IMR-90 (cell line): ENCODE measurements at regions not wholly inside any gene's neighbourhood (a gene's known extent, or its start where the extent isn't known, plus 50 kb on each side); places are given as distances from the start of the nearest gene placed in this dataset.

Experiments
- ATAC-seq: fragments of 200-7000 bp; cut with Tn5 transposase; 2 replicates; pipeline ENCODE4 v1.9.1; 2020; ENCODE audit warnings: low read depth, mild to moderate bottlenecking, moderate library complexity
- BruUV-seq: library from RNA; stranded (reverse); fragments of 400-500 nt; replicated peaks from 2 replicates; lab custom pipeline; 2021; lab: Mats Ljungman, UMichigan
- CTCF ChIA-PET: fragments of 300-600 bp; formaldehyde crosslinking; extraction: SDS; loops from one replicate; lab custom pipeline; 2021; ENCODE audit warnings: antibody characterized with exemption; lab: Yijun Ruan, JAX
- POLR2A ChIA-PET: fragments of 300-600 bp; sonication (Branson Sonifier 250); formaldehyde crosslinking; loops from one replicate; lab custom pipeline; 2022; ENCODE audit warnings: antibody characterized with exemption; ENCODE audit not compliant: unreplicated experiment; lab: Charles Lee
- DNase-seq: peaks from one replicate; pipeline ENCODE4 v3.0.0; 2013
- H2AFZ ChIP-seq: replicated peaks from 2 replicates; pipeline ENCODE3; 2013; ENCODE audit warnings: low read length, mild to moderate bottlenecking; ENCODE audit not compliant: poor library complexity
- H2AK5ac ChIP-seq: 2 replicates; pipeline ENCODE4 v1.6.1; 2013; ENCODE audit warnings: low read depth, low read length, inconsistent platforms
- H2AK9ac ChIP-seq: replicated peaks from 2 replicates; pipeline ENCODE3; 2013; ENCODE audit warnings: mild to moderate bottlenecking, low read depth, low read length, moderate library complexity; ENCODE audit not compliant: poor library complexity
- H2BK120ac ChIP-seq: 2 replicates; pipeline ENCODE4 v1.6.1; 2013; ENCODE audit warnings: low read depth, low read length, inconsistent platforms
- H2BK15ac ChIP-seq: 3 replicates; pipeline ENCODE4 v1.6.1; 2013; ENCODE audit warnings: low read depth, low read length, inconsistent platforms
- H2BK20ac ChIP-seq: 2 replicates; pipeline ENCODE4 v1.6.1; 2013; ENCODE audit warnings: low read depth, mild to moderate bottlenecking, inconsistent platforms, low read length, moderate library complexity
- H2BK5ac ChIP-seq: 2 replicates; pipeline ENCODE4 v1.6.1; 2013; ENCODE audit warnings: mild to moderate bottlenecking, low read depth, low read length, inconsistent platforms; ENCODE audit not compliant: poor library complexity, severe bottlenecking
- H3K14ac ChIP-seq: replicated peaks from 2 replicates; pipeline ENCODE4 v1.6.1; 2013; ENCODE audit warnings: low read depth, low read length, inconsistent platforms
- H3K18ac ChIP-seq: 2 replicates; pipeline ENCODE4 v1.6.1; 2013; ENCODE audit warnings: low read depth, low read length, control low read depth
- H3K23ac ChIP-seq: 2 replicates; pipeline ENCODE4 v1.6.1; 2013; ENCODE audit warnings: low read depth, low read length, inconsistent platforms
- H3K27ac ChIP-seq: 2 replicates; pipeline ENCODE4 v1.5.1; 2013; ENCODE audit warnings: mild to moderate bottlenecking, control low read depth, low read length; ENCODE audit not compliant: insufficient read depth
- H3K27me3 ChIP-seq: 2 replicates; pipeline ENCODE4 v1.6.1; 2013; ENCODE audit warnings: low read length; ENCODE audit not compliant: control insufficient read depth, insufficient read depth
- H3K36me3 ChIP-seq: 2 replicates; pipeline ENCODE4 v1.6.1; 2013; ENCODE audit warnings: low read length, mixed read lengths; ENCODE audit not compliant: control insufficient read depth, insufficient read depth
- H3K4ac ChIP-seq: 2 replicates; pipeline ENCODE4 v1.6.1; 2013; ENCODE audit warnings: low read depth, low read length, inconsistent platforms
- H3K4me1 ChIP-seq: 2 replicates; pipeline ENCODE4 v1.6.1; 2013; ENCODE audit warnings: low read length, mixed read lengths; ENCODE audit not compliant: control insufficient read depth, insufficient read depth
- H3K4me2 ChIP-seq: 2 replicates; pipeline ENCODE4 v1.6.1; 2013; ENCODE audit warnings: low read depth, mild to moderate bottlenecking, control low read depth, low read length, moderate library complexity
- H3K4me3 ChIP-seq: 2 replicates; pipeline ENCODE4 v1.5.1; 2013; ENCODE audit warnings: low read depth, mild to moderate bottlenecking, control low read depth, low read length, moderate library complexity; ENCODE audit not compliant: insufficient read depth
- H3K56ac ChIP-seq: 2 replicates; pipeline ENCODE4 v1.6.1; 2013; ENCODE audit warnings: low read length, inconsistent platforms; ENCODE audit not compliant: insufficient read depth; ENCODE audit errors: extremely low read depth
- H3K79me1 ChIP-seq, 2 experiments: 2 replicates each; pipeline ENCODE4 v1.6.1; 2013; ENCODE audit warnings: low read length in 2 of 2, inconsistent platforms in 1 of 2, low read depth in 1 of 2
- H3K9ac ChIP-seq: 2 replicates; pipeline ENCODE4 v1.6.1; 2013; ENCODE audit warnings: low read depth, low read length, control low read depth
- H3K9me1 ChIP-seq: 2 replicates; pipeline ENCODE4 v1.6.1; 2013; ENCODE audit warnings: low read length, inconsistent platforms; ENCODE audit not compliant: insufficient read depth
- H3K9me3 ChIP-seq: 2 replicates; pipeline ENCODE4 v1.6.1; 2013; ENCODE audit warnings: low read length; ENCODE audit not compliant: control insufficient read depth, insufficient read depth
- H4K20me1 ChIP-seq: 2 replicates; pipeline ENCODE4 v1.6.1; 2013; ENCODE audit warnings: low read length, inconsistent platforms; ENCODE audit not compliant: insufficient read depth
- H4K5ac ChIP-seq: 2 replicates; pipeline ENCODE4 v1.6.1; 2013; ENCODE audit warnings: mild to moderate bottlenecking, low read depth, low read length, control low read depth
- H4K8ac ChIP-seq, 2 experiments: 2 replicates each; pipeline ENCODE4 v1.6.1; 2013; ENCODE audit warnings: low read depth in 2 of 2, low read length in 2 of 2, control low read depth in 1 of 2, inconsistent platforms in 1 of 2
- H4K91ac ChIP-seq: 2 replicates; pipeline ENCODE4 v1.6.1; 2013; ENCODE audit warnings: low read depth, low read length, inconsistent platforms; ENCODE audit not compliant: insufficient read depth
- BHLHE40 ChIP-seq: fragments of 150-350 bp; IDR thresholded peaks from 2 replicates; pipeline ENCODE4 v1.6.1; 2016; ENCODE audit warnings: mild to moderate bottlenecking, low read depth, low read length
- CEBPB ChIP-seq: IDR thresholded peaks from 2 replicates; pipeline ENCODE4 v1.6.1; 2012; ENCODE audit warnings: low read depth, low read length, improper control_type of control experiment
- CHD1 ChIP-seq: IDR thresholded peaks from 2 replicates; pipeline ENCODE4 v1.6.1; 2012; ENCODE audit warnings: low read depth, low read length, improper control_type of control experiment
- FOS ChIP-seq: fragments of 150-350 bp; IDR thresholded peaks from 2 replicates; pipeline ENCODE4 v1.6.1; 2016; ENCODE audit warnings: low read depth, low read length
- MAFK ChIP-seq: IDR thresholded peaks from 2 replicates; pipeline ENCODE4 v1.6.1; 2012; ENCODE audit warnings: low read depth, low read length, improper control_type of control experiment
- MAZ ChIP-seq: IDR thresholded peaks from 2 replicates; pipeline ENCODE4 v1.6.1; 2012; ENCODE audit warnings: low read depth, mild to moderate bottlenecking, low read length, improper control_type of control experiment, moderate library complexity, borderline replicate concordance
- MXI1 ChIP-seq: IDR thresholded peaks from 2 replicates; pipeline ENCODE4 v1.6.1; 2012; ENCODE audit warnings: low read depth, mild to moderate bottlenecking, low read length, moderate library complexity, borderline replicate concordance
- NFE2L2 ChIP-seq: fragments of 150-350 bp; IDR thresholded peaks from 2 replicates; pipeline ENCODE4 v1.6.1; 2016; ENCODE audit warnings: low read depth, mild to moderate bottlenecking, low read length
- POLR2A ChIP-seq: IDR thresholded peaks from 2 replicates; pipeline ENCODE4 v1.6.1; 2012; ENCODE audit warnings: mild to moderate bottlenecking, low read depth, low read length
- RAD21 ChIP-seq: IDR thresholded peaks from 2 replicates; pipeline ENCODE4 v1.6.1; 2012; ENCODE audit warnings: low read length, improper control_type of control experiment
- SMC3 ChIP-seq: fragments of 150-350 bp; IDR thresholded peaks from 2 replicates; pipeline ENCODE4 v1.6.1; 2016; ENCODE audit warnings: low read depth, mild to moderate bottlenecking, antibody characterized with exemption, low read length, moderate library complexity
- WGBS, 2 experiments: methylation state at CpG; one replicate each; pipeline versions ENCODE4 v1.1.5 to v1.1.7; 2013; ENCODE audit warnings: missing lambda C conversion rate in 2 of 2; ENCODE audit not compliant: insufficient read length in 1 of 2; ENCODE audit errors: extremely low coverage in 2 of 2; 5-methylcytosine and 5-hydroxymethylcytosine counted together
- dilution Hi-C: fragments of 300-500 bp; cut with HindIII; formaldehyde crosslinking; loops from one replicate; pipeline ENCODE4 v1.14.3; 2018; ENCODE audit warnings: low sequenced_read_pairs; ENCODE audit not compliant: unreplicated experiment
- in situ Hi-C: fragments of 300-500 bp; cut with MboI; formaldehyde crosslinking; loops from 3 replicates; pipeline ENCODE4 v1.14.3; 2019; ENCODE audit warnings: low sequenced_read_pairs, inconsistent platforms, mixed read lengths
- intact Hi-C: fragments of 100-400 bp; cut with micrococcal nuclease; formaldehyde crosslinking; loops from 2 replicates; pipeline ENCODE4 v1.10.0; 2022
- TF ChIP-seq, protein P1 (sequence below): conservative IDR thresholded peaks from 2 replicates; pipeline ENCODE4 v1.5.1; 2012; ENCODE audit warnings: mild to moderate bottlenecking, low read depth, low read length, improper control_type of control experiment
- TF ChIP-seq, protein P2 (sequence below): fragments of 150-350 bp; IDR thresholded peaks from 2 replicates; pipeline ENCODE4 v1.6.1; 2017; ENCODE audit warnings: mild to moderate bottlenecking, antibody characterized with exemption, low read length, low read depth

DNA sequence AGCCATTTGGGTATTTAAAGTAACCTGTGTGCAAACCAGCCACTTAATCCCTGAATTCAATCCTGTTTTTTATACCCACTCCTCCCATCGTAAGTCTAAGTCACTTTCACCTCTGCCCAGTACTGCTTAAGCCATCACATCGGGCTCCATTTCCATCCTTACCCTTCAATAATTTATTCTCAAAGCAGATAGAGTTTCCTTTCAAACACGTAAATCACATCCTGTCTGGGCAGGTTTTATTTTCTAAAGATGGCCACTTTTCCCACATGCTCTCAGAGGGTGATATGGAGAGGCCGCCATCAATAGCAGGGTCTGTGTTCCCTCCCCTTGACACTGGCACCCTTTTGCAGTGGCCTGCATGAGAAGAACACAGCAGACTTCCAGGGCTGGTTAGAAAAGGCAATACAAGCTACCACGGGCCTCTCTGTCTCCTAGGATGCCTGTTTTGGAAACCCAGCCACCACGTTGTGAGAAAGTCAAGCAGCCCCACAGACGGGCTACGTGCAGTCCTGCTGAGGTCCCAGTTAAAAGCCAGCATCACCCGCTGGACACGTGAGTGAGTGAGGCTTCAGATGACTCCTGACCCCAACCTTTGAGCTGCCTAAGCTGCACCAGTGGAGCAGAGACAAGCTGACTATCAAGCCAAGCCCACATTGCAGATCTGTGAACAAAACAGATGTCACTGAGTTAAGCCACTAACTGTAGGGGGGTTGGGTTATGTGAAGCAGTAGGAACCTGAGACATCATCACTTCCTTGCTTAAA is 241.8 kb upstream of the SLCO3A1 start:
- no peaks in the 10 kb centered on the region for H3K4me1 ChIP-seq
- H2BK20ac ChIP-seq: no peak overlapping the region
- H4K91ac ChIP-seq: no peak overlapping the region
- no peaks in the 10 kb centered on the region for H3K79me1 ChIP-seq
- H4K8ac ChIP-seq: no peak overlapping the region
- ChIA-PET POLR2A (no interaction called here), CTCF (no interaction called here)
- no peak overlapping the region for H2BK15ac ChIP-seq
- no peak overlapping the region for H2AK5ac ChIP-seq
- no peaks in the 10 kb centered on the region for H3K9me3 ChIP-seq
- TF ChIP-seq RAD21 (no peak), MAZ (no peak), SMC3 (no peak), FOS (no peak), CHD1 (no peak), CEBPB (no peak), MAFK (no peak), POLR2A (no peak), MXI1 (no peak), BHLHE40 (no peak), NFE2L2 (no peak)
- TF ChIP-seq, protein P1, sequence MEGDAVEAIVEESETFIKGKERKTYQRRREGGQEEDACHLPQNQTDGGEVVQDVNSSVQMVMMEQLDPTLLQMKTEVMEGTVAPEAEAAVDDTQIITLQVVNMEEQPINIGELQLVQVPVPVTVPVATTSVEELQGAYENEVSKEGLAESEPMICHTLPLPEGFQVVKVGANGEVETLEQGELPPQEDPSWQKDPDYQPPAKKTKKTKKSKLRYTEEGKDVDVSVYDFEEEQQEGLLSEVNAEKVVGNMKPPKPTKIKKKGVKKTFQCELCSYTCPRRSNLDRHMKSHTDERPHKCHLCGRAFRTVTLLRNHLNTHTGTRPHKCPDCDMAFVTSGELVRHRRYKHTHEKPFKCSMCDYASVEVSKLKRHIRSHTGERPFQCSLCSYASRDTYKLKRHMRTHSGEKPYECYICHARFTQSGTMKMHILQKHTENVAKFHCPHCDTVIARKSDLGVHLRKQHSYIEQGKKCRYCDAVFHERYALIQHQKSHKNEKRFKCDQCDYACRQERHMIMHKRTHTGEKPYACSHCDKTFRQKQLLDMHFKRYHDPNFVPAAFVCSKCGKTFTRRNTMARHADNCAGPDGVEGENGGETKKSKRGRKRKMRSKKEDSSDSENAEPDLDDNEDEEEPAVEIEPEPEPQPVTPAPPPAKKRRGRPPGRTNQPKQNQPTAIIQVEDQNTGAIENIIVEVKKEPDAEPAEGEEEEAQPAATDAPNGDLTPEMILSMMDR: no peak
- TF ChIP-seq, protein P2, sequence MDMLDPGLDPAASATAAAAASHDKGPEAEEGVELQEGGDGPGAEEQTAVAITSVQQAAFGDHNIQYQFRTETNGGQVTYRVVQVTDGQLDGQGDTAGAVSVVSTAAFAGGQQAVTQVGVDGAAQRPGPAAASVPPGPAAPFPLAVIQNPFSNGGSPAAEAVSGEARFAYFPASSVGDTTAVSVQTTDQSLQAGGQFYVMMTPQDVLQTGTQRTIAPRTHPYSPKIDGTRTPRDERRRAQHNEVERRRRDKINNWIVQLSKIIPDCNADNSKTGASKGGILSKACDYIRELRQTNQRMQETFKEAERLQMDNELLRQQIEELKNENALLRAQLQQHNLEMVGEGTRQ: no peak
- no peak overlapping the region for H4K5ac ChIP-seq
- intact Hi-C loops: no loop called here
- no peak overlapping the region for H3K9ac ChIP-seq
- H2AFZ ChIP-seq: no peak overlapping the region
- DNase-seq (no peak), ATAC-seq (no peak)
- no peak overlapping the region for H3K4ac ChIP-seq
- H3K4me2 ChIP-seq: no peak overlapping the region
- no peak overlapping the region for H3K56ac ChIP-seq
- no peaks in the 10 kb centered on the region; the same call in 1 of the 2 replicates for H3K27me3 ChIP-seq
- H2BK5ac ChIP-seq: no peak overlapping the region
- H3K27ac ChIP-seq: no peak overlapping the region
- no peaks in the 10 kb centered on the region for H3K9me1 ChIP-seq
- no peaks in the 10 kb centered on the region for H4K20me1 ChIP-seq
- dilution Hi-C loops: no loop called here
- no peaks in the 10 kb centered on the region for H3K36me3 ChIP-seq
- H2BK120ac ChIP-seq: no peak overlapping the region
- 20% methylated on average over 1 of the region's 10 CpGs; no CpG with 5 or more reads in 1 of the 2 experiments for WGBS, 2 experiments
- in situ Hi-C loops: no loop called here
- no peak overlapping the region for H3K18ac ChIP-seq
- H3K4me3 ChIP-seq: no peak overlapping the region
- H2AK9ac ChIP-seq: no peak overlapping the region
- no peak overlapping the region for H3K23ac ChIP-seq
- no TSS peak for BruUV-seq
- H3K14ac ChIP-seq: no peak overlapping the region
